ENCODE measurements at regions not wholly inside any gene's neighbourhood (a gene's known extent, or its start where the extent isn't known, plus 50 kb on each side); places are given as distances from the start of the nearest gene placed in this dataset.
A peak's percentile ranks its signal among the peaks of the same experiment; 100 is the strongest.
"Not testable (repeated sequence)": the region's sequence is repeated elsewhere in the genome, so short reads cannot be mapped to it uniquely, and the experiment has no call there.

DNA sequence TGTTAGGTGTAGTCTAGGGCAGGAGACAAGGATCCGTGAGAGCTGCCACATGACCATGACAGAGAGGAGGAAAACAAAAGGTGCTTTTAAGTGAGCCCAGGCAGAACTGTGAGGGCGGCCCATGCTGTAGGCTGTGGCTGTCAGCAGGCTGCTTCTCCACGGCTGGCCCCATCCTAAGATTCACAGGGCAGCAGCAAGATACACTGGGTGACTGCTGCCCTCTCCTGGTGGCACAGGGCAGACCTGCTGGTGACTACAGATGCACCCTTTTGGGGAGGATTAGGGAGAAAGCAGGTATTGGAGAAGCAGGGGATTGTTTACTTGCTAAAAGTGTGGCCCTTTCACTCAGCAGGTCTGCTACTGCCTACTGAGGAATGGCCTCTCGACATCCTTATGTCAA, 112.2 kb upstream of the CCZ1B start:
- TF ChIP-seq, protein P1, sequence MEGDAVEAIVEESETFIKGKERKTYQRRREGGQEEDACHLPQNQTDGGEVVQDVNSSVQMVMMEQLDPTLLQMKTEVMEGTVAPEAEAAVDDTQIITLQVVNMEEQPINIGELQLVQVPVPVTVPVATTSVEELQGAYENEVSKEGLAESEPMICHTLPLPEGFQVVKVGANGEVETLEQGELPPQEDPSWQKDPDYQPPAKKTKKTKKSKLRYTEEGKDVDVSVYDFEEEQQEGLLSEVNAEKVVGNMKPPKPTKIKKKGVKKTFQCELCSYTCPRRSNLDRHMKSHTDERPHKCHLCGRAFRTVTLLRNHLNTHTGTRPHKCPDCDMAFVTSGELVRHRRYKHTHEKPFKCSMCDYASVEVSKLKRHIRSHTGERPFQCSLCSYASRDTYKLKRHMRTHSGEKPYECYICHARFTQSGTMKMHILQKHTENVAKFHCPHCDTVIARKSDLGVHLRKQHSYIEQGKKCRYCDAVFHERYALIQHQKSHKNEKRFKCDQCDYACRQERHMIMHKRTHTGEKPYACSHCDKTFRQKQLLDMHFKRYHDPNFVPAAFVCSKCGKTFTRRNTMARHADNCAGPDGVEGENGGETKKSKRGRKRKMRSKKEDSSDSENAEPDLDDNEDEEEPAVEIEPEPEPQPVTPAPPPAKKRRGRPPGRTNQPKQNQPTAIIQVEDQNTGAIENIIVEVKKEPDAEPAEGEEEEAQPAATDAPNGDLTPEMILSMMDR (conservative IDR thresholded peaks at IDR 0.05; ENCODE audit: low read depth, low read length), result peak; percentile 53
- not testable (repeated sequence) for TF ChIP-seq EZH2 (IDR thresholded peaks at IDR 0.05; ENCODE audit: borderline replicate concordance, low read depth, low read length, poor library complexity, severe bottlenecking)
